ENCODE measurements at regions not wholly inside any gene's neighbourhood (a gene's known extent, or its start where the extent isn't known, plus 50 kb on each side); places are given as distances from the start of the nearest gene placed in this dataset.
A peak's percentile ranks its signal among the peaks of the same experiment; 100 is the strongest.
"Not testable (repeated sequence)": the region's sequence is repeated elsewhere in the genome, so short reads cannot be mapped to it uniquely, and the experiment has no call there.

- DNase-seq: not testable (repeated sequence)
These were observed 75.1 kb downstream of the KBTBD2 start for GRCh38 chr7:32816409-32816948.

GRCh38 chr7:32814779-32815178 is 76.8 kb downstream of the KBTBD2 start:
- not testable (repeated sequence) for DNase-seq

GRCh38 chr7:32809871-32810270 is 81.7 kb downstream of the KBTBD2 start:
- DNase-seq: no peak

- DNase-seq: no peak
These were observed 82.2 kb downstream of the KBTBD2 start for GRCh38 chr7:32809347-32809746.

GRCh38 chr7:32803406-32804141 is 88.0 kb downstream of the KBTBD2 start:
- DNase-seq: peak; percentile 46 to 67 (median 54)

- no peak for DNase-seq
These were observed 89.2 kb downstream of the KBTBD2 start for GRCh38 chr7:32802305-32802910.

- DNase-seq: not testable (repeated sequence)
These were observed 98.5 kb downstream of the KBTBD2 start for GRCh38 chr7:32793053-32793452.

GRCh38 chr7:32790766-32791430 is 100.7 kb downstream of the KBTBD2 start:
- DNase-seq: not testable (repeated sequence)

- not testable (repeated sequence) for DNase-seq
These were observed 102.3 kb downstream of the KBTBD2 start for GRCh38 chr7:32789266-32789665.

GRCh38 chr7:32788174-32788573 is 103.4 kb downstream of the KBTBD2 start:
- DNase-seq: not testable (repeated sequence)

- not testable (repeated sequence) for DNase-seq
These were observed 106.1 kb downstream of the KBTBD2 start for GRCh38 chr7:32785365-32785944.

GRCh38 chr7:32779895-32780294 is 111.7 kb downstream of the KBTBD2 start:
- DNase-seq: not testable (repeated sequence)

- DNase-seq: no peak
These were observed 112.4 kb downstream of the KBTBD2 start for GRCh38 chr7:32779167-32779566.

GRCh38 chr7:32777041-32777666 is 114.4 kb downstream of the KBTBD2 start:
- not testable (repeated sequence) for DNase-seq

GRCh38 chr7:32776318-32776717 is 115.2 kb downstream of the KBTBD2 start:
- DNase-seq: not testable (repeated sequence)

- not testable (repeated sequence) for DNase-seq
These were observed 115.8 kb downstream of the KBTBD2 start for GRCh38 chr7:32775809-32776208.

GRCh38 chr7:32774541-32774951 is 117.0 kb downstream of the KBTBD2 start:
- DNase-seq: no peak

- DNase-seq: not testable (repeated sequence)
These were observed 122.6 kb downstream of the KBTBD2 start for GRCh38 chr7:32768866-32769510.

- not testable (repeated sequence) for DNase-seq
These were observed 123.2 kb downstream of the KBTBD2 start for GRCh38 chr7:32768338-32768737.

- DNase-seq: peak; percentile 4 to 59 (median 48)
These were observed 125.8 kb downstream of the KBTBD2 start for GRCh38 chr7:32765649-32766251.

- DNase-seq: no peak
These were observed 126.4 kb downstream of the KBTBD2 start for GRCh38 chr7:32765185-32765584.

GRCh38 chr7:32762925-32763293 is 128.7 kb downstream of the KBTBD2 start:
- peak in 2 of 3 donors; percentile 10 to 23 for DNase-seq

Data from suppressor macrophage treated with lipopolysaccharide for 1 hour (primary cell).